ENCODE measurements at regions not wholly inside any gene's neighbourhood (a gene's known extent, or its start where the extent isn't known, plus 50 kb on each side); places are given as distances from the start of the nearest gene placed in this dataset.

- no peak for TF ChIP-seq CTCF (IDR thresholded peaks at IDR 0.05; ENCODE audit: control insufficient read depth, insufficient read depth, low read depth, low read length, missing control alignments)
- H3K4me3 ChIP-seq (ENCODE audit: control insufficient read depth, low read depth, low read length) = no peak overlapping the region
- DNase-seq (ENCODE audit: low read depth) = no peak
Measured at GRCh38 chr2:37425408-37425807, 81.0 kb downstream of the QPCT start.

- no peak for TF ChIP-seq CTCF (IDR thresholded peaks at IDR 0.05; ENCODE audit: control insufficient read depth, insufficient read depth, low read depth, low read length, missing control alignments)
- DNase-seq (ENCODE audit: low read depth) = no peak
- H3K4me3 ChIP-seq (ENCODE audit: control insufficient read depth, low read depth, low read length) = no peak overlapping the region
Measured at GRCh38 chr2:37427241-37427640, 82.8 kb downstream of the QPCT start.

- TF ChIP-seq CTCF (IDR thresholded peaks at IDR 0.05; ENCODE audit: control insufficient read depth, insufficient read depth, low read depth, low read length, missing control alignments) = no peak
- H3K4me3 ChIP-seq (ENCODE audit: control insufficient read depth, low read depth, low read length) = no peak overlapping the region
- no peak for DNase-seq (ENCODE audit: low read depth)
Measured at GRCh38 chr2:37436323-37436722, 91.9 kb downstream of the QPCT start.

GRCh38 chr2:37439131-37439642, 94.8 kb downstream of the QPCT start:
- TF ChIP-seq CTCF (IDR thresholded peaks at IDR 0.05; ENCODE audit: control insufficient read depth, insufficient read depth, low read depth, low read length, missing control alignments) = no peak
- H3K4me3 ChIP-seq (ENCODE audit: control insufficient read depth, low read depth, low read length) = no peak overlapping the region
- no peak for DNase-seq (ENCODE audit: low read depth)

GRCh38 chr2:37441055-37441454, 96.6 kb downstream of the QPCT start:
- H3K4me3 ChIP-seq (ENCODE audit: control insufficient read depth, low read depth, low read length) = no peak overlapping the region
- no peak for DNase-seq (ENCODE audit: low read depth)
- TF ChIP-seq CTCF (IDR thresholded peaks at IDR 0.05; ENCODE audit: control insufficient read depth, insufficient read depth, low read depth, low read length, missing control alignments) = no peak

GRCh38 chr2:37443082-37443481, 98.7 kb downstream of the QPCT start:
- DNase-seq (ENCODE audit: low read depth) = no peak
- TF ChIP-seq CTCF (IDR thresholded peaks at IDR 0.05; ENCODE audit: control insufficient read depth, insufficient read depth, low read depth, low read length, missing control alignments) = no peak
- no peak overlapping the region for H3K4me3 ChIP-seq (ENCODE audit: control insufficient read depth, low read depth, low read length)

GRCh38 chr2:37447446-37447845, 103.0 kb downstream of the QPCT start:
- no peak for TF ChIP-seq CTCF (IDR thresholded peaks at IDR 0.05; ENCODE audit: control insufficient read depth, insufficient read depth, low read depth, low read length, missing control alignments)
- no peak overlapping the region for H3K4me3 ChIP-seq (ENCODE audit: control insufficient read depth, low read depth, low read length)
- DNase-seq (ENCODE audit: low read depth) = no peak
